Astrocyte of the spinal cord (primary cell): ENCODE measurements at regions not wholly inside any gene's neighbourhood (a gene's known extent, or its start where the extent isn't known, plus 50 kb on each side); places are given as distances from the start of the nearest gene placed in this dataset.
A peak's percentile ranks its signal among the peaks of the same experiment; 100 is the strongest.

ENCODE experiments used
- DNase-seq: peaks from one replicate; pipeline ENCODE4 v3.0.0; 2011; ENCODE audit warnings: low read depth, low spot score
- H3K4me3 ChIP-seq: 2 replicates; pipeline ENCODE4 v1.5.1; 2011; ENCODE audit warnings: low read depth, mild to moderate bottlenecking, low read length, moderate library complexity
- CTCF ChIP-seq: IDR thresholded peaks from 2 replicates; pipeline ENCODE4 v1.5.1; 2012; ENCODE audit warnings: low read depth, mild to moderate bottlenecking, low read length, inconsistent platforms
- in situ Hi-C: cut with HindIII; loops from 2 replicates; pipeline ENCODE4 v1.10.0; 2017; ENCODE audit warnings: low sequenced_read_pairs

GRCh38 chr13:47298506-47298905 is 401.7 kb upstream of the HTR2A start:
- TF ChIP-seq CTCF, result no peak
- in situ Hi-C loops, result no loop called here
- H3K4me3 ChIP-seq, result no peak overlapping the region
- no peak for DNase-seq

- TF ChIP-seq CTCF, result no peak
- in situ Hi-C loops, result no loop called here
- DNase-seq, result peak; percentile 25
Observed at GRCh38 chr13:47294691-47295090, 397.8 kb upstream of the HTR2A start.

GRCh38 chr13:47291107-47291656 is 394.3 kb upstream of the HTR2A start:
- H3K4me3 ChIP-seq, result no peak overlapping the region
- DNase-seq, result no peak
- in situ Hi-C loops, result no loop called here
- TF ChIP-seq CTCF, result no peak

More at GRCh38 chr13:47294691-47295090, 397.8 kb upstream of the HTR2A start:
- no peak overlapping the region for H3K4me3 ChIP-seq

- no peak for DNase-seq
- in situ Hi-C loops, result no loop called here
- TF ChIP-seq CTCF, result no peak
- H3K4me3 ChIP-seq, result no peak overlapping the region
Observed at GRCh38 chr13:47289567-47289966, 392.7 kb upstream of the HTR2A start.

GRCh38 chr13:47288546-47288945 is 391.7 kb upstream of the HTR2A start:
- peak; percentile 48 for DNase-seq
- TF ChIP-seq CTCF, result no peak
- in situ Hi-C loops, result no loop called here
- no peak overlapping the region for H3K4me3 ChIP-seq

GRCh38 chr13:47287291-47287751 is 390.5 kb upstream of the HTR2A start:
- TF ChIP-seq CTCF, result no peak
- DNase-seq, result peak; percentile 95
- in situ Hi-C loops, result no loop called here
- H3K4me3 ChIP-seq, result no peak overlapping the region

GRCh38 chr13:47281991-47282390 is 385.1 kb upstream of the HTR2A start:
- in situ Hi-C loops, result no loop called here
- H3K4me3 ChIP-seq, result no peak overlapping the region
- no peak for TF ChIP-seq CTCF
- no peak for DNase-seq
